Ascending aorta (tissue), 2 donors: ENCODE measurements at regions not wholly inside any gene's neighbourhood (a gene's known extent, or its start where the extent isn't known, plus 50 kb on each side); places are given as distances from the start of the nearest gene placed in this dataset.

ENCODE experiments used
- DNase-seq, 2 donors: peaks; one replicate each; pipeline ENCODE4 v3.0.0-alpha.2; 2019; ENCODE audit warnings: low spot score in 2 of 2
- H3K27ac ChIP-seq, 2 donors: fragments of 200-600 bp; sonication (generic); one replicate each; pipeline ENCODE4 v1.5.1; 2016 to 2017; ENCODE audit warnings: mild to moderate bottlenecking in 1 of 2
- H3K27me3 ChIP-seq: fragments of 200-600 bp; sonication (generic); one replicate; pipeline ENCODE4 v1.5.1; 2017
- H3K36me3 ChIP-seq, 2 donors: fragments of 200-600 bp; sonication (generic); one replicate each; pipeline ENCODE4 v1.5.1; 2016
- H3K4me1 ChIP-seq, 2 donors: fragments of 200-600 bp; sonication (generic); one replicate each; pipeline ENCODE4 v1.5.1; 2016 to 2017; ENCODE audit warnings: mild to moderate bottlenecking in 1 of 2
- H3K4me3 ChIP-seq, 2 donors: fragments of 200-600 bp; sonication (generic); one replicate each; pipeline ENCODE4 v1.5.1; 2016 to 2017; ENCODE audit warnings: mild to moderate bottlenecking in 1 of 2
- H3K9me3 ChIP-seq, 2 donors: fragments of 200-600 bp; sonication (generic); one replicate each; pipeline ENCODE4 v1.5.1; 2016
- CTCF ChIP-seq, 3 experiments: fragments of 200-600 bp in 2 of 3; fragments of 450-650 bp in 1 of 3; sonication (generic) in 2 of 3; IDR thresholded peaks; one replicate each; pipeline ENCODE4 v1.5.1; 2016 to 2019; ENCODE audit warnings: antibody characterized with exemption in 3 of 3, mild to moderate bottlenecking in 1 of 3, moderate library complexity in 1 of 3
- intact Hi-C: fragments of 100-400 bp; cut with DNase I; formaldehyde crosslinking; loops from one replicate; pipeline ENCODE4 v1.15.1; 2023

DNA sequence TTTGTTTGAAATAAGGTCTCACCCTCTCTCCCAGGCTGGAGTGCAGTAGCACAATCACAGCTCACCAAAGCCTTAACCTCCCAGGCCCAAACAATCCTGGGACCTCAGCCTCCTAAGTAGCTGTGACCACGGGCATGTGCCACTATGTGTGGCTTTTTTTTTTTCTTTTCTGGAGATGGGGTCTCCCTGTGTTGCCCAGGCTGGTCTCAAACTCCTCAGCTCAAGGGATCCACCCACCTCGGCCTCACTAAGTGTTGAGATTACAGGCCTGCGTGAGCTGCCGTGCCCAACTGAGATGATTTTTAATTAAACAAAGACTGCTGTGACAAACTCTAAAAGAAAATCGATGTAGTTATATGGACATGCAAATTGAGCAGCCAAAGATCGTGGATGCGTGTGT, 768.4 kb upstream of the ADGRL2 start:
- no peaks in the 10 kb centered on the region for H3K4me1 ChIP-seq
- TF ChIP-seq CTCF (IDR thresholded peaks at IDR 0.05) = no peak
- no peaks in the 10 kb centered on the region for H3K27me3 ChIP-seq
- H3K27ac ChIP-seq = no peak overlapping the region
- intact Hi-C loops = no loop called here
- H3K36me3 ChIP-seq = no peaks in the 10 kb centered on the region
- DNase-seq = no peak
- H3K4me3 ChIP-seq = no peak overlapping the region
- H3K9me3 ChIP-seq = no peaks in the 10 kb centered on the region

GRCh38 chr1:81030441-81030840, 770.3 kb upstream of the ADGRL2 start:
- DNase-seq = no peak
- H3K4me3 ChIP-seq = no peak overlapping the region
- H3K27me3 ChIP-seq = no peaks in the 10 kb centered on the region
- no peak for TF ChIP-seq CTCF (IDR thresholded peaks at IDR 0.05)
- no peaks in the 10 kb centered on the region for H3K36me3 ChIP-seq
- no peaks in the 10 kb centered on the region for H3K4me1 ChIP-seq
- H3K9me3 ChIP-seq = no peaks in the 10 kb centered on the region
- intact Hi-C loops = no loop called here
- no peak overlapping the region for H3K27ac ChIP-seq

GRCh38 chr1:81029266-81029665, 771.5 kb upstream of the ADGRL2 start:
- intact Hi-C loops = no loop called here
- Histone ChIP-seq H3K27me3 (no peaks in the 10 kb centered on the region), H3K4me1 (no peaks in the 10 kb centered on the region), H3K27ac (no peak overlapping the region), H3K9me3 (no peaks in the 10 kb centered on the region), H3K4me3 (no peak overlapping the region), H3K36me3 (no peaks in the 10 kb centered on the region)
- DNase-seq = no peak
- no peak for TF ChIP-seq CTCF (IDR thresholded peaks at IDR 0.05)

DNA sequence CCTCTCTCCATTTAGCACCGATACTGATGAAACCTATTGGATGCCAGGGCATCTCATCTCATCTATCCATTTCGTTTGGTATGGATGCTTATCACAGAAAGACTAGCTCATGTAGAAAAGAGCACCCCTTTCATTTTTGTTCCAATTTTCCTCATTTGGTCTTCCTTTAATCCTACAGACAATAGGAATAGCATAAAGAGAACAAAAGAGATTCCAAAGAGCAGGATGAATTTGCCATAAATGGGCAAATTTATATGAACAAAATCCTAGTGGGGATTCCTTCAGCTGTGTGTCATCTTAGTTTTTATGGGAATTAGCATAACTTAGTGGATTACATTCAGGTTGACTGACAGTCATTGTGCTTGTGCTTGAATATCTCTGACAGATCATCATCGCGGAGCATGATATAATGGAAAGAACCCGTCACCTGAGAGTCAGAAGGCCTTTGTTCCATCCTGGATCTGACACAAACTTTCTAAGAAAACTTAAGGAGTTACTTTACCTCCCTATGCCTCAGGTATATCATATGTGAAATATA, 777.5 kb upstream of the ADGRL2 start:
- no peak for DNase-seq
- H3K27ac ChIP-seq = no peak overlapping the region
- H3K4me1 ChIP-seq = no peaks in the 10 kb centered on the region
- no peaks in the 10 kb centered on the region for H3K9me3 ChIP-seq
- intact Hi-C loops = no loop called here
- no peaks in the 10 kb centered on the region for H3K27me3 ChIP-seq
- no peaks in the 10 kb centered on the region for H3K36me3 ChIP-seq
- TF ChIP-seq CTCF (IDR thresholded peaks at IDR 0.05) = no peak
- no peak overlapping the region for H3K4me3 ChIP-seq

DNA sequence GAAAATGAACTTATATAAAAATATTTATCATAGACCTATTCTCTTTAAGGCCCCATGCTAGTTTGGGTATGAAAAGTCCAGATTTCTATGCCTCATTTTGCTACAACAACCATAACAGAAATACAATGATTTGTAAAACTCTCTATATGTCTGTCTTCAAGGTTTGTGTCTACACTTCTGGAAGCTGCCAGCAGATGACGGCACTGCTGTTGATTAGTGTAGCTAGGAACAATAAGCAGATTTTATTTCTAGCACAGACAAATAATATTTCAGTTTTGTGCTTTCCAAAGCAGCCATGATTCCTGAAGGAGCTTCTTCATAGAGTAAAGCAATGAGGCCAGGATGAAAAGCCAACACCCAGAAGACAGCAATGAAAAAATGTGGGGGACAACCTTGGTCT, 779.6 kb upstream of the ADGRL2 start:
- intact Hi-C loops = no loop called here
- no peaks in the 10 kb centered on the region for H3K36me3 ChIP-seq
- H3K9me3 ChIP-seq = no peaks in the 10 kb centered on the region
- H3K4me1 ChIP-seq = no peaks in the 10 kb centered on the region
- H3K4me3 ChIP-seq = no peak overlapping the region
- DNase-seq = no peak
- H3K27ac ChIP-seq = no peak overlapping the region
- no peaks in the 10 kb centered on the region for H3K27me3 ChIP-seq
- TF ChIP-seq CTCF (IDR thresholded peaks at IDR 0.05) = no peak

DNA sequence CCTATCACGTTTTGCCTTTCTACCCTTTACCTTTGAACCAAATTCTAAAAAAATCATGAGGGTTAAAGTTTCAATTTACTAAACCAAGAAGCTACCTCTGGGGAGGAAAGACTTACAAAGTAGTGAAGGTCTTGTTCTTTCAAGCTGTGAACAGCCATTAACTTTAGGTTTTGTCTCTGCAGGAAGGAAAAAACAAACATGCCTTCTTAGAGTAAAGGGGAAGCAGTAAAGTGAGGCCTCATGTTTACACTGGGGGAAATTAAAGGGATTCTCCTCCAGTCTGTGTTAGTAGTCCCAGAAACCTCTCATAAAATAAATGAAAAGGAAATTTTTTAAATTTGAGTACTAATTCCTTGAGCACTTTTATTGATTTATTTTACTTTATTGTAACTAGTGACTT, 780.2 kb upstream of the ADGRL2 start:
- Histone ChIP-seq H3K4me1 (no peaks in the 10 kb centered on the region), H3K4me3 (no peak overlapping the region), H3K27ac (no peak overlapping the region), H3K36me3 (no peaks in the 10 kb centered on the region), H3K9me3 (no peaks in the 10 kb centered on the region), H3K27me3 (no peaks in the 10 kb centered on the region)
- TF ChIP-seq CTCF (IDR thresholded peaks at IDR 0.05) = no peak
- intact Hi-C loops = no loop called here
- DNase-seq = no peak
